NB4 (cell line): ENCODE measurements at regions not wholly inside any gene's neighbourhood (a gene's known extent, or its start where the extent isn't known, plus 50 kb on each side); places are given as distances from the start of the nearest gene placed in this dataset.

Experiments used
- CTCF ChIP-seq: IDR thresholded peaks from one replicate; pipeline ENCODE4 v1.5.1; 2012; ENCODE audit warnings: low read depth, low read length
- POLR2A ChIP-seq: IDR thresholded peaks from 2 replicates; pipeline ENCODE4 v1.6.1; 2011; ENCODE audit warnings: mild to moderate bottlenecking; ENCODE audit not compliant: insufficient read length; ENCODE audit errors: extremely low read depth

GRCh38 chr17:13699261-13699660, 97.5 kb upstream of the HS3ST3A1 start:
- TF ChIP-seq CTCF (no peak), POLR2A (no peak)
